HTR-8/SVneo (cell line): ENCODE measurements at regions not wholly inside any gene's neighbourhood (a gene's known extent, or its start where the extent isn't known, plus 50 kb on each side); places are given as distances from the start of the nearest gene placed in this dataset.

Experiments used
- DNase-seq: peaks from one replicate; pipeline ENCODE4 v3.0.0; 2011; ENCODE audit warnings: low spot score, mixed read lengths; ENCODE audit not compliant: insufficient read length
- FAIRE-seq: peaks from 2 replicates; lab custom pipeline; 2011; peaks lifted over from hg19 to GRCh38; lab: Jason Lieb, UNC

GRCh38 chr12:91937706-91938105, 207.9 kb downstream of the BTG1 start:
- DNase-seq (no peak), FAIRE-seq (no peak)

- FAIRE-seq, result no peak
- no peak for DNase-seq
These were observed 208.6 kb downstream of the BTG1 start for GRCh38 chr12:91937009-91937408.

- DNase-seq (no peak), FAIRE-seq (no peak)
These were observed 210.3 kb downstream of the BTG1 start for GRCh38 chr12:91935296-91935695.

- FAIRE-seq, result no peak
- no peak for DNase-seq
These were observed 214.5 kb downstream of the BTG1 start for GRCh38 chr12:91931111-91931510.

GRCh38 chr12:91928501-91928900, 217.1 kb downstream of the BTG1 start:
- no peak for FAIRE-seq
- DNase-seq, result no peak

GRCh38 chr12:91926848-91927247, 218.8 kb downstream of the BTG1 start:
- FAIRE-seq (no peak), DNase-seq (peak; percentile 22)

- DNase-seq, result no peak
- FAIRE-seq, result no peak
These were observed 220.8 kb downstream of the BTG1 start for GRCh38 chr12:91924827-91925226.

- DNase-seq, result no peak
- no peak for FAIRE-seq
These were observed 221.8 kb downstream of the BTG1 start for GRCh38 chr12:91923864-91924263.

GRCh38 chr12:91922674-91923073, 223.0 kb downstream of the BTG1 start:
- no peak for DNase-seq
- FAIRE-seq, result no peak

GRCh38 chr12:91922139-91922538, 223.5 kb downstream of the BTG1 start:
- FAIRE-seq (no peak), DNase-seq (no peak)

GRCh38 chr12:91921555-91921954, 224.1 kb downstream of the BTG1 start:
- no peak for DNase-seq
- FAIRE-seq, result no peak

GRCh38 chr12:91920741-91921140, 224.9 kb downstream of the BTG1 start:
- DNase-seq (no peak), FAIRE-seq (peak; percentile 57)

- peak; percentile 24 for DNase-seq
- FAIRE-seq, result no peak
These were observed 225.4 kb downstream of the BTG1 start for GRCh38 chr12:91920276-91920675.

GRCh38 chr12:91918431-91918830, 227.2 kb downstream of the BTG1 start:
- DNase-seq (no peak), FAIRE-seq (no peak)

GRCh38 chr12:91914701-91915100, 230.9 kb downstream of the BTG1 start:
- no peak for DNase-seq
- FAIRE-seq, result no peak

- DNase-seq, result no peak
- FAIRE-seq, result no peak
These were observed 232.0 kb downstream of the BTG1 start for GRCh38 chr12:91913651-91914050.

GRCh38 chr12:91913124-91913523, 232.5 kb downstream of the BTG1 start:
- no peak for DNase-seq
- FAIRE-seq, result no peak

GRCh38 chr12:91912178-91912577, 233.5 kb downstream of the BTG1 start:
- DNase-seq, result no peak
- FAIRE-seq, result no peak

- no peak for DNase-seq
- no peak for FAIRE-seq
These were observed 234.7 kb downstream of the BTG1 start for GRCh38 chr12:91910871-91911388.

- DNase-seq, result no peak
- peak; percentile 16 for FAIRE-seq
These were observed 242.6 kb downstream of the BTG1 start for GRCh38 chr12:91902860-91903683.

- no peak for DNase-seq
- FAIRE-seq, result no peak
These were observed 244.1 kb downstream of the BTG1 start for GRCh38 chr12:91901381-91902074.
